ENCODE measurements at regions not wholly inside any gene's neighbourhood (a gene's known extent, or its start where the extent isn't known, plus 50 kb on each side); places are given as distances from the start of the nearest gene placed in this dataset.

DNA sequence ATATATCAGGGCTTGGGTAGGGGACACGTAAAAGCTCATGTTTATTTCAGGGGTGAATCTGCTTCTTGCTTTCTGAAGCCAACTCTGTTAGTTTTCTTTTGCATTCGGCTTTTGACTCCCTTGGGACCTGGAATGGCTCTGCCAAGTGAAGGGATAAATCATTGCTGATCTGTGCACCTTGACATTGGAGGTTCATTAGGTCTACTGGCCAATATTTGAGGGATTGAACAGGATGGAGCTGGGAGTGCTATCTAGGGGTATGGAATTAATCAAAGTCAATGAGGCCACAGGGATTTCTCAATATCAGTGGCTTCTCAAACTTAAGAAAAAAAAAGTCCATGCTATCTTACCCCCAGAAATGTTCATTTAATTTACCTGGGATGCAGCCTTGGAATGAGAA is 203.5 kb upstream of the RMST start:
- H3K27me3 ChIP-seq (replicated peaks; ENCODE audit: control insufficient read depth, insufficient read depth, low read length), result no peaks in the 10 kb centered on the region
- no peak overlapping the region for H3K4me3 ChIP-seq (replicated peaks; ENCODE audit: low read depth, low read length)
- no peaks in the 10 kb centered on the region for H3K36me3 ChIP-seq (ENCODE audit: control insufficient read depth, insufficient read depth, low read length)
- DNase-seq (ENCODE audit: extremely low read depth, insufficient read length), result no peak
- TF ChIP-seq, protein P1, sequence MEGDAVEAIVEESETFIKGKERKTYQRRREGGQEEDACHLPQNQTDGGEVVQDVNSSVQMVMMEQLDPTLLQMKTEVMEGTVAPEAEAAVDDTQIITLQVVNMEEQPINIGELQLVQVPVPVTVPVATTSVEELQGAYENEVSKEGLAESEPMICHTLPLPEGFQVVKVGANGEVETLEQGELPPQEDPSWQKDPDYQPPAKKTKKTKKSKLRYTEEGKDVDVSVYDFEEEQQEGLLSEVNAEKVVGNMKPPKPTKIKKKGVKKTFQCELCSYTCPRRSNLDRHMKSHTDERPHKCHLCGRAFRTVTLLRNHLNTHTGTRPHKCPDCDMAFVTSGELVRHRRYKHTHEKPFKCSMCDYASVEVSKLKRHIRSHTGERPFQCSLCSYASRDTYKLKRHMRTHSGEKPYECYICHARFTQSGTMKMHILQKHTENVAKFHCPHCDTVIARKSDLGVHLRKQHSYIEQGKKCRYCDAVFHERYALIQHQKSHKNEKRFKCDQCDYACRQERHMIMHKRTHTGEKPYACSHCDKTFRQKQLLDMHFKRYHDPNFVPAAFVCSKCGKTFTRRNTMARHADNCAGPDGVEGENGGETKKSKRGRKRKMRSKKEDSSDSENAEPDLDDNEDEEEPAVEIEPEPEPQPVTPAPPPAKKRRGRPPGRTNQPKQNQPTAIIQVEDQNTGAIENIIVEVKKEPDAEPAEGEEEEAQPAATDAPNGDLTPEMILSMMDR (IDR thresholded peaks at IDR 0.05; ENCODE audit: insufficient read depth, low read length, poor library complexity, severe bottlenecking), result no peak

DNA sequence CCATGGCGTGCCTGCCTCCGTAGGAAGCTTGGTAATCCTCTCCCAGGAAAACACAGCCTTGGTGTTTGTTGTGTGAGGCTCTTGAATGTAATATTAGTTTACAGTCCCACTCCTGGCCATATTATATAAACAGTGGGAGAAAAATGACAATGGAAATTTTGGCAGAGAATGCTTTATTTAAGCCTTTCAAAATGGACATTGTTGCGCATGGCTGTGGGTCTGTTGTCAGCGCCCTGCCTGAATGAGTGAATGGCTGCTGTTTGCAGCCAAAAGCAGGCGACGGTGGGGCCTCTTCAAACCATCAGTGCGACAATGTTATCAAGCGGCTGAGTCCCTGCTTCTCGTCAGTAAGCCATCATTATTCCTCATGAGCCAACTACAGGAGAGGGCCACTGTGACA is 201.8 kb upstream of the RMST start:
- Histone ChIP-seq H3K27me3 (replicated peaks; ENCODE audit: control insufficient read depth, insufficient read depth, low read length) (no peaks in the 10 kb centered on the region), H3K4me3 (replicated peaks; ENCODE audit: low read depth, low read length) (no peak overlapping the region), H3K36me3 (ENCODE audit: control insufficient read depth, insufficient read depth, low read length) (no peaks in the 10 kb centered on the region)
- TF ChIP-seq, protein P1 (IDR thresholded peaks at IDR 0.05; ENCODE audit: insufficient read depth, low read length, poor library complexity, severe bottlenecking), result no peak
- DNase-seq (ENCODE audit: extremely low read depth, insufficient read length), result no peak

DNA sequence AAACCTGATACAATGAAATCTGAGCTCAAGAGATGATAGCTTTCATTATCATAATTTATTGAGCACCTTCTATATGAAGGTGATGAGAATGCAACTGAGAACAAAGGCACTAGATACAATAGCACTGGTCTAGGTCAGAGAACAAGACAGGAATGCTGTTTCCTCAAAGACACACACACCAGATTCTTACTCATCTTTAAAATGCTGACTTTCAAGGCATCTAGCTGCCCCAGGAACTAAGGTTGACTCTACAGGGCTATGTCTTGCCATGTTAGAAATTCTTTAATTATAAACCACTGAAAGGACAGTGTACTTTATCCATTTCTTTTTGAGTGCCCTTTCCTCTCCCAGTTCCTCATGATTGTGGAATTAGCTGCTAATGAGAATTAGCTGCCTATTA is 195.4 kb upstream of the RMST start:
- Histone ChIP-seq H3K27me3 (replicated peaks; ENCODE audit: control insufficient read depth, insufficient read depth, low read length) (no peaks in the 10 kb centered on the region), H3K36me3 (ENCODE audit: control insufficient read depth, insufficient read depth, low read length) (no peaks in the 10 kb centered on the region), H3K4me3 (replicated peaks; ENCODE audit: low read depth, low read length) (no peak overlapping the region)
- no peak for DNase-seq (ENCODE audit: extremely low read depth, insufficient read length)
- TF ChIP-seq, protein P1 (IDR thresholded peaks at IDR 0.05; ENCODE audit: insufficient read depth, low read length, poor library complexity, severe bottlenecking), result no peak

DNA sequence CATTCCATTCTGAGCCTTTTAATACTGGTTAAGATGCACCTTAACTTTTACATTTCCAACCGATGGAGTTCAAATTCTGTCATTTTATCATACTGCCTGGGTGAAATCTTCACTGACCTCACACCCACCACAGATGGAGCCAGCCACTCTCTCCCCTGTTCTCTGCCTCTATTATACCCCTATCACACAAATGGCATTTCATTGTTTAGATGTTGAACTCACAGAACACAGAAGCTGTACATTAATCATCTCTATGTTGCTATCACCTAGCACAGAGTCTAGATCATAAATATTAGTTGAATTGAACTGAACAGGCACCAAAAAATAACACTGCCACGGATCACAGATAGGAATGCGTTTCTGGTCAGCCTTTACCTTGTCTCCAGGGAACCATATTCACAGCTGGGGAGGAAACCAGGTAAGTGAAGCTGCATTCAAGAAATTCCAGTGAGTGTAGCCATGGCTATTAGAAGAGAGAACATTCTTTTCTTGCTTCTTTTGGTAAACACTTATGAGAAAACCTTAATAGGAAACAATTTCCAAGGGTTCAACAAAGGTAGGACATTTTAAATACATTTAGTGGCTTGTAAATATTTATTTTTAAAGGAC is 194.9 kb upstream of the RMST start:
- TF ChIP-seq, protein P1 (IDR thresholded peaks at IDR 0.05; ENCODE audit: insufficient read depth, low read length, poor library complexity, severe bottlenecking), result no peak
- no peaks in the 10 kb centered on the region for H3K36me3 ChIP-seq (ENCODE audit: control insufficient read depth, insufficient read depth, low read length)
- H3K4me3 ChIP-seq (replicated peaks; ENCODE audit: low read depth, low read length), result no peak overlapping the region
- DNase-seq (ENCODE audit: extremely low read depth, insufficient read length), result no peak
- no peaks in the 10 kb centered on the region for H3K27me3 ChIP-seq (replicated peaks; ENCODE audit: control insufficient read depth, insufficient read depth, low read length)

- Histone ChIP-seq H3K36me3 (ENCODE audit: control insufficient read depth, insufficient read depth, low read length) (no peaks in the 10 kb centered on the region), H3K27me3 (replicated peaks; ENCODE audit: control insufficient read depth, insufficient read depth, low read length) (peaks cover 1% of the 10 kb centered on the region), H3K4me3 (replicated peaks; ENCODE audit: low read depth, low read length) (no peak overlapping the region)
- TF ChIP-seq, protein P1 (IDR thresholded peaks at IDR 0.05; ENCODE audit: insufficient read depth, low read length, poor library complexity, severe bottlenecking), result no peak
- no peak for DNase-seq (ENCODE audit: extremely low read depth, insufficient read length)
Observed at GRCh38 chr12:97272471-97272870, 190.1 kb upstream of the RMST start.

DNA sequence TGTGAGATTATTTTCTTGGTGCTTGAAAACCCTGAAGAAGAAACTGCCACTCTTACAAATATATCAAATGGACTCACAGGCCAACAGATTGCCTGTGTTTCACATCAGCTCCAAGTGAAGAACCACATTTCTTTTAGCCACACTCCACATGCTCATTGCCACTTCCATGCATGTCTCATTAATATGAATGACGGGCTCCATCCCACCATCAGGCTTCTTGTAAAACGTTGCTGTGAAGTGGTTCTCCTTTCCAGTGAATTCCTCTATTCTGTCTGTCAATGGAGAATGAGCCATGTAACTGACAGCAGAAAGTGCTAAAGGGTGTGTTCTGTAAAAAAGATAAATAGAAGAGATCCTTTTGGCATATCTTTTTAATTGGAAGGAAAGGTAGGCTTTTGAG is 188.2 kb upstream of the RMST start:
- Histone ChIP-seq H3K36me3 (ENCODE audit: control insufficient read depth, insufficient read depth, low read length) (no peaks in the 10 kb centered on the region), H3K27me3 (replicated peaks; ENCODE audit: control insufficient read depth, insufficient read depth, low read length) (peaks cover 1% of the 10 kb centered on the region), H3K4me3 (replicated peaks; ENCODE audit: low read depth, low read length) (no peak overlapping the region)
- TF ChIP-seq, protein P1 (IDR thresholded peaks at IDR 0.05; ENCODE audit: insufficient read depth, low read length, poor library complexity, severe bottlenecking), result no peak
- DNase-seq (ENCODE audit: extremely low read depth, insufficient read length), result no peak

Measured in GM06990 (cell line).